ENCODE measurements at regions not wholly inside any gene's neighbourhood (a gene's known extent, or its start where the extent isn't known, plus 50 kb on each side); places are given as distances from the start of the nearest gene placed in this dataset.

DNA sequence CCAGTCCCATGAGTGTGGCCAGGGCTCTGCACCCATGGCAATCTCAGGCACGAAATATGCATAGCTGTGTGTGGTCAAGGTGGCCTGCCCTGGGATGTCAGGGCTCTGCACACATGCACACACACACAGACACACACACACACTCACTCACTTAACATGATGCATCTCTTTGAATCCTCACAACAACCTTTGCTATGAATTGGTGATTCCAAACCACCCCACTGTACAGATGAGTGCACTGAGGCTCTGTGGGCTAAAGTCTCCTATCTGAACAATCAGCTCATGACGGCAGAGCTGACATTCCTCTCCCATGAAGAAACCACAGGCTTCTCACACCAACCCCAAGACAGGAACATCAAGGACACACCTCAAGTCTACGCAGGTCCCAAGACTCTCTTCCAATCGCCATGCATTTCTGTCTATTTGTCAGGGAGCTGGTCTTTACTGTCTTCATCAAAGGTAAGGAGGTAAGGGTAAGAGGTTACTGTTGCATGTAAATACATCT, 131.6 kb downstream of the ETS2 start:
- TF ChIP-seq, protein P1, sequence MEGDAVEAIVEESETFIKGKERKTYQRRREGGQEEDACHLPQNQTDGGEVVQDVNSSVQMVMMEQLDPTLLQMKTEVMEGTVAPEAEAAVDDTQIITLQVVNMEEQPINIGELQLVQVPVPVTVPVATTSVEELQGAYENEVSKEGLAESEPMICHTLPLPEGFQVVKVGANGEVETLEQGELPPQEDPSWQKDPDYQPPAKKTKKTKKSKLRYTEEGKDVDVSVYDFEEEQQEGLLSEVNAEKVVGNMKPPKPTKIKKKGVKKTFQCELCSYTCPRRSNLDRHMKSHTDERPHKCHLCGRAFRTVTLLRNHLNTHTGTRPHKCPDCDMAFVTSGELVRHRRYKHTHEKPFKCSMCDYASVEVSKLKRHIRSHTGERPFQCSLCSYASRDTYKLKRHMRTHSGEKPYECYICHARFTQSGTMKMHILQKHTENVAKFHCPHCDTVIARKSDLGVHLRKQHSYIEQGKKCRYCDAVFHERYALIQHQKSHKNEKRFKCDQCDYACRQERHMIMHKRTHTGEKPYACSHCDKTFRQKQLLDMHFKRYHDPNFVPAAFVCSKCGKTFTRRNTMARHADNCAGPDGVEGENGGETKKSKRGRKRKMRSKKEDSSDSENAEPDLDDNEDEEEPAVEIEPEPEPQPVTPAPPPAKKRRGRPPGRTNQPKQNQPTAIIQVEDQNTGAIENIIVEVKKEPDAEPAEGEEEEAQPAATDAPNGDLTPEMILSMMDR (IDR thresholded peaks at IDR 0.05) = no peak
- no peak for TF ChIP-seq EP300 (IDR thresholded peaks at IDR 0.05)
- TF ChIP-seq POLR2A (IDR thresholded peaks at IDR 0.05) = no peak

Data from upper lobe of left lung (tissue), 4 donors.